NCI-H1694 (cell line): ENCODE measurements at regions not wholly inside any gene's neighbourhood (a gene's known extent, or its start where the extent isn't known, plus 50 kb on each side); places are given as distances from the start of the nearest gene placed in this dataset.
A peak's percentile ranks its signal among the peaks of the same experiment; 100 is the strongest.

Experiments used
- DNase-seq: peaks from one replicate; lab custom pipeline; 2025; lab: John Stamatoyannopoulos, UW

- DNase-seq = no peak
Measured at GRCh38 chr1:58862728-58863385, 79.0 kb upstream of the JUN start.

DNA sequence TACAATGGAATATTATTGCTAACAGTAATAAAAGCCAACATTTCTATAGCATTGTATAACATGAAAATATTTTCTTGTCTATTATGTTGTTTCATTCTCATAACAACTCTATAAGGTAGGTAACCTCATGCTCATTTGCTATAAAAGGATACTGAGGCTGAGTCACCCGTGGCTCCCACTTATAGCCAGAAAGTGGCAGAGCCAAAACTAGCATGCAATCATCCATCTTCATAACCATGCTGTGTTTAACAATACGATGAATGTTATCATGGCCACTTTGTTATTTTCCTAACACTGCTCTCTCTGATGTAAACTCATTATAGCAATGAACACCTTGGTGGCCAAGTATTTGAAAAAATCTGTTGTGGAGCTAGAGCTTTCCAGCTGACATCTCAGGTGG lies 80.8 kb upstream of the JUN start:
- DNase-seq = no peak

DNA sequence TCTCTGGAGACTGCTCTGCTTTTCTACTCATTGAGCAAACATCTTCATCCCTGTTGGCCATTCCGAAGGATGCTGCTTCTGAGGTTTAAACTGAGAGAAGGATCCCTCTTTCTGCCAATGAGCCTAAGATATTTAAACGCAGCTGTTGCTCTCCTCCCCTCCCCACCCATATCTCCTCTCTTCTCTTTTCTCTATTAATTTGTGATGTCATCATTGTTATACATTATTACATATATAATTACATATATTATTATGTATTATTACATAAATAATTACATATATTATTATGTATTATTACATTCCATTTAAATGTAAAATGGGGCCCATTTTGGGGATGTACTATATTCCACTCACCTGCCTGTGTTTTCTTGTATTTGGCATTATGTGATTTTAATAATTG lies 82.7 kb upstream of the JUN start:
- no peak for DNase-seq

DNA sequence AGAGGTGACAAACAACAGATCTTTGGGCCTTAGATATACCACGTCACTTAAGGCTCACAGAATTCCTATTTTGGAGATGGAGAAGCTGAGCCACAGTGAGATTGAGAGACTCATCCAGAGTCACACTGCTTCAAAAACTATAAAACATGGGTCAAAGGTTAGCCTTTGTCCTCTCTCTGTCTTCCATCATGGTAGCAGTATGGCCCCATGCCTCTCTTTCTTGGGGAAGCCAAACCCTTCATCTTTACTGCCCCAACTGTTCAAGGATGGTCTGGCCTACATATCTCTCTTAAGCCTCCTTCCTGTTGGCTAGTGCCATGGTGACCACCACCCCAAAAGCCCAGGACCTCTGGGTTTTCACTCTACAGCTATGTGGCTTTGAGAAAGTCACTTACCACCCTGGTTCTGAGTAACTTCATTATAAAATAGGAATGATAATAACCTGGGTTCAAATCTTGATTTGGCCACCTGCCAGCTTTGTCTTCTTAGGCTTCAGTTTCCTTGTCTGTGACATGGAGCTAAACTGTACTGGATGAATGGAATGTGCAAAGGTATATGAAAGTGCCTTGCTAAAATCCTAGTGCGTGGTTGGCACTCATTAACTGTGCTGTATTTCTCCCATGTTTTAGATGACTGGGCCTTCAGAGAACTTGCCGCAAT lies 85.9 kb upstream of the JUN start:
- no peak for DNase-seq

DNA sequence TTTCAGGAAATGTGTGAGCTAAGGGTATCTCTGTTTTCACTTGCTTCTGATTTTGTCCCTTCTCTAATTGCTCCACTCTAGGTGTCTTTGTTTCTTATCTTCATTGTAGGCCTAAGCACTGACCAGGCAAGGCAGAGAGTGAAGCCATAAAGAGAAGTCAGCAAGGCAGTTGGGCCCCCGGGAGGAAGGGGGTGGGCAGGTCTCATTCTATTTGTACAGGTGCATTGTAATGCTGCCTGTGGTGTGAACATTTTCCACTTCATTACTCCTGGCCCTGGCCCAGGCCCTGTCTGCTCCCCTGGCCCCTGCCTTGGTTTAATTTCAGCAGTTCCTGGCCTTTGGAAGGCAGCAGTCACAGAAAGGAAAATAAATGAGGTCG lies 86.4 kb upstream of the JUN start:
- DNase-seq = no peak

DNA sequence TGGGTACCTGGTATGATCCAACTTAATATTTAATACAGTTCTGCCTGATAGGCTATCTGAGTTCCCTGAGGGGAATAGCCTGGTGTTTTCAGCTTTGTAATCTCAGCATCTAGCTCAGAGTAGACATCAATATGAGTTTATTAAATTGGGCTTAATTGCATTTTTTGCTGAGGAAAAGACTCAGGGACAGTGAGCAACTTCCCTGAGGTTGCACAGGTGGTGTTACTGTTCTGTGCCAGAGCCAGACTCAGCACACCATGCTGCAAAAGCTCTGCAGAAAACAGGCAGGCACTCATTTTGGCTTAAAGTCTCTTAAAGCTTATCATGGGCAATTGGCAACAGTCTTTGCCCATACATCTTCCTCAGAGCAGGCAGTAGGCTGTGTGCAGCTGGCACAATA lies 90.5 kb upstream of the JUN start:
- no peak for DNase-seq

DNA sequence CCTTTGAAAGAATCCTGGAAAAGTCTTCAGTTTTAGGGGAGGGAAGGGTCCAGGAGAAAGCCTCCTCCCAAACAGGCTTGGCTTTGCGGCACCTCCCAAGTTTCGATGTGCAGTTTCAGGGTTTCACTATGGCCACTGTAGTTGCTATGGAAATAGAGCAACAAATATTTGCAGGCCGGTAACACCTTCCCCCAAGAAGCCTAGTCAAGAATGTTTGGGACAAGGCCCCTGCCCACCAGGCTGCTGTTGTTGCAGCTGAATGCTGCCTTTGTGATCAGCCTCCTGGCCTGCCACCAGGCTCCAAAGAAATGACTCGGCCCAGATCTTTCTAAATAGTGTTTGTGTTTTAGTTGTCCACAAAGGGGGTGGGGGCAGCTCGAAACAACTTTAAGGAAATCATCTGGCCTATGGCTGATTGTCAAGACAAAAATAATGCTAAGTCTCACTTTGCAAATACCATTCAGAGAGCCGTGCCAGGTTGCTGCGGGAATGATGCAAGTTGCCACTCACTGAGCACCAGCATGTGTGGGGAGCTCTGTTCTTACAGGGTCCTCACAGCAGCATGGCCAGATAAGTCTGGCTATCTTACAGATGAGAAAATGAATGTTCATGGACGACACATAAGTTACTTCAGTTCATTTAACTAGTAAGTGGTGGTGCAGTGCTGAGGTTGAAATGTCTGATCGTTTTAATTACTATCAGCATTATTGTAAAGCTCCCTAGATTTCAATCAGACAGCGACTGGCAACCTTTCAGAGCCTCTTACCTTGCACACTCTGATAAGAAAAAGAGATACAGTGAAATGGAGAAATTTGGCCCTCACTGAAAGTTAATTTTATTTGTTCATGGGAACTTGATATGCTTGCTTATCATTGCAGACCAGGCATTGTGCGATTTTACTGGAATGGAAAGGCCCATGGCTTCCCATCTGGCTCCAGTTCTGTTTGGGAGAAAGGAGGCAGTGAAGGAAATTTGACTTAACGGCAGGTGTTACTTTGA lies 91.2 kb upstream of the JUN start:
- no peak for DNase-seq

DNA sequence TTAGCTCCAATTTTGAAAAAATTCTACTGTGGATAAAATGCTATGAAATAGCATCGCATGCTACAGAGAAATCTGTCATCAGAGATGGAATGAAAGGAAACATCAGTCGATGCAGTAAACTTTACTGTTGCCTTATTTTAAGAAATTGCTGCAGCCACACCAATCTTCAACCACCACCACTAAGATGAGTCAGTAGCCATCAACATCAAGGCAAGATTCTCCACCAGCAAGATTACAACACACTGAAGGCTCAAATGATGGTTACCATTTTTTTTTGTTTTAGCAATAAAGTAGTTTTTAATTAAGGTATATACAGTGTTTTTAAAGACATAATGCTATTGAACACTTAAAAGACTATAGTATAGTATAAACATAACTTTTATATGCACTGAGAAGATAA lies 95.6 kb upstream of the JUN start:
- no peak for DNase-seq

- no peak for DNase-seq
Measured at GRCh38 chr1:58880592-58880991, 96.7 kb upstream of the JUN start.

- DNase-seq = no peak
Measured at GRCh38 chr1:58881471-58881994, 97.7 kb upstream of the JUN start.

GRCh38 chr1:58882322-58882948 lies 98.6 kb upstream of the JUN start:
- peak; percentile 61 for DNase-seq

DNA sequence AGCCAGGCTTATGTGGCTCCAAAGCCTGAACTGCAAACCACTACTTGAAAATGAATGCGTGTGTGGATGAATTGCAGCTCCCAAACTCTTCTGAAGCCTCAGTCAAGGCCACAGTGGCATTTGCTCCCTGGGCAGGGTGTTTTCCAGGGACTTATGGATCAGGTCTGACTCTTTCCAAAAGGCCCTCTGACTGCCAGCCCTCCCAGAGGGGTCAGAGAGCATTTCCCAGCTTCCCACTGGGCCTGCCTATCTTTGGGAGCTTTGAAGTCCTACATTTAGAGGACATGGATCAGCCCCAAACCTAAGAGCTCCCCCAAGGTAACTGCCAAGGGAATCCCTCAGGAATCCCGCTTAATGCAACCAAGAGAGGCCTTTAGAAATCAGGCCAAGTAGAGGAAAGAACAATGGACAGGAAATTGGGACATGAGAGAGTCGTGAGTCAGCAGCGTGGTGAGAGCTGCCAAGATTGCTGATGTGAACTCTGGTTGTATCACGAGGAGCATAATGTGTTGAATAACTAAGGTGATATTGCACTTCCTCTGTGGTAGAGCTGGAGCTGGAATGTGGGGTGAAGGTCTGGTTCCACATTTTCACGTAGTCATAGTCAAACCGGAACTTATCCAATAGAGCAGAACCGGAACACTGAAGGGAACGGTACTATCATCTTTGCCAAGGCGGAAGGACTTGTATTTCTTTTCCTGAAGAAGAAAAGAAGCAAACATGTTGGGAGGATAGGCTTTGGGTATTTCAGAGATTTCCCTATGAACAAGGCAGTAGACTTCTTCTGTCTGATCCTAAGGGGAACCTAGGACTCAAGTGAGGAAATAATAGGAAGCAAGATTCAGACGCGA lies 99.4 kb upstream of the JUN start:
- DNase-seq = no peak

GRCh38 chr1:58883888-58884482 lies 100.1 kb upstream of the JUN start:
- no peak for DNase-seq

- DNase-seq = no peak
Measured at GRCh38 chr1:58884706-58885661, 101.1 kb upstream of the JUN start.

- DNase-seq = no peak
Measured at GRCh38 chr1:58885998-58886397, 102.2 kb upstream of the JUN start.

GRCh38 chr1:58886611-58887010 lies 102.8 kb upstream of the JUN start:
- DNase-seq = no peak

- no peak for DNase-seq
Measured at GRCh38 chr1:58887059-58887458, 103.2 kb upstream of the JUN start.

DNA sequence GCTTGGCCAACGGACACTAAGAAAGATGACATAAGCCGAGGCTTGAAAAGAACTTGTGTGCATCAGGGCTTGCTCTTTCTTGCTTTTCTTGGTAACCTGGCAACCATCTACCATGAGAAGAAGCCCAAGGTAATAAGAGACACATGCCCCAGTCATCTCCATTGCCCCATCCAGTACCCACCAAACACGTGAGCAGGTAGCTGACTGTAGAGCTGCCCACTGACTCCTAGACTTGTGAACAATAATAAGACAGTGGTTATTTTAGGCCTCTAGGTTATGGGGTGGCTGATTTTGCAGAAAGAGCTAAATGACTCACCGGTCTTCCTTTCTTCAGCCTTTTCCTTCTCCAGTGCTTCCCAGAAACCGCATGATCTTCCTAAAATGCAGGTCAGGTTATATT lies 105.0 kb upstream of the JUN start:
- DNase-seq = no peak

GRCh38 chr1:58890113-58890512 lies 106.3 kb upstream of the JUN start:
- DNase-seq = no peak

DNA sequence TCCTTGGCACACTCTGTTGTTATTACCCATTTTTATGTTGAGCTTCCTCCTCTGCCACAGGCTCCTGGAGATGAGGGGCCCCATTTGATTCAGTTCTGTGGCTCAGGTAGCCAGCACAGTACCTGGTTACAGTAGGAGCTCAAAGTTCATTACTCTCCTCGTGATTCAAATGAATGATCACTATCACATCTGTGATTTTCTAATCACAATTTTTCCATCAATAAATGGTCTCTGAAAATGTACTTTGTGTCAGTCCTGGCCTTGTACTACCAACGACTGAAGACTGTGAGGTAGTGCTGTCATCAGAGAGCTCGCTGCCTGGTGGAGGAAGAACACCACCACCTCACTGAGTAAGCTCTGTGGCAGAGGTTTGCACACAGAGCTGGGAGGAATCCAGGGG lies 106.8 kb upstream of the JUN start:
- no peak for DNase-seq
